ENCODE measurements at regions not wholly inside any gene's neighbourhood (a gene's known extent, or its start where the extent isn't known, plus 50 kb on each side); places are given as distances from the start of the nearest gene placed in this dataset.

GRCh38 chr7:54392935-54393334 is 149.2 kb upstream of the VSTM2A start:
- Histone ChIP-seq H3F3A (ENCODE audit: insufficient read depth, low read length) (no peaks in the 10 kb centered on the region), H3K79me2 (ENCODE audit: low read length) (no peaks in the 10 kb centered on the region), H3K4me3 (ENCODE audit: low read length) (no peak overlapping the region), H4K20me1 (ENCODE audit: insufficient read depth, low read length) (no peaks in the 10 kb centered on the region), H3K27ac (ENCODE audit: low read length) (no peak overlapping the region), H3K4me2 (ENCODE audit: low read depth, low read length) (no peak overlapping the region), H3K27me3 (replicated peaks; ENCODE audit: insufficient read depth, low read length) (no peaks in the 10 kb centered on the region), H3K9me2 (replicated peaks; ENCODE audit: insufficient read depth, low read length) (no peaks in the 10 kb centered on the region), H3K9me3 (replicated peaks; ENCODE audit: insufficient read depth, low read length) (no peaks in the 10 kb centered on the region), H3K4me1 (ENCODE audit: low read length) (no peaks in the 10 kb centered on the region), H3K36me3 (replicated peaks; ENCODE audit: insufficient read depth, low read length) (no peaks in the 10 kb centered on the region), H2AFZ (ENCODE audit: low read length) (no peak overlapping the region), H3K9ac (ENCODE audit: low read length) (no peak overlapping the region)
- no peak for DNase-seq
- TF ChIP-seq, protein P1, sequence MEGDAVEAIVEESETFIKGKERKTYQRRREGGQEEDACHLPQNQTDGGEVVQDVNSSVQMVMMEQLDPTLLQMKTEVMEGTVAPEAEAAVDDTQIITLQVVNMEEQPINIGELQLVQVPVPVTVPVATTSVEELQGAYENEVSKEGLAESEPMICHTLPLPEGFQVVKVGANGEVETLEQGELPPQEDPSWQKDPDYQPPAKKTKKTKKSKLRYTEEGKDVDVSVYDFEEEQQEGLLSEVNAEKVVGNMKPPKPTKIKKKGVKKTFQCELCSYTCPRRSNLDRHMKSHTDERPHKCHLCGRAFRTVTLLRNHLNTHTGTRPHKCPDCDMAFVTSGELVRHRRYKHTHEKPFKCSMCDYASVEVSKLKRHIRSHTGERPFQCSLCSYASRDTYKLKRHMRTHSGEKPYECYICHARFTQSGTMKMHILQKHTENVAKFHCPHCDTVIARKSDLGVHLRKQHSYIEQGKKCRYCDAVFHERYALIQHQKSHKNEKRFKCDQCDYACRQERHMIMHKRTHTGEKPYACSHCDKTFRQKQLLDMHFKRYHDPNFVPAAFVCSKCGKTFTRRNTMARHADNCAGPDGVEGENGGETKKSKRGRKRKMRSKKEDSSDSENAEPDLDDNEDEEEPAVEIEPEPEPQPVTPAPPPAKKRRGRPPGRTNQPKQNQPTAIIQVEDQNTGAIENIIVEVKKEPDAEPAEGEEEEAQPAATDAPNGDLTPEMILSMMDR (IDR thresholded peaks at IDR 0.05; ENCODE audit: low read length): no peak
- no peak for TF ChIP-seq EZH2phosphoT487 (IDR thresholded peaks at IDR 0.05; ENCODE audit: low read length)
- no peak for TF ChIP-seq EZH2 (optimal IDR thresholded peaks at IDR 0.05; ENCODE audit: low read depth, low read length)

- Histone ChIP-seq H3K79me2 (ENCODE audit: low read length) (no peaks in the 10 kb centered on the region), H3K4me3 (ENCODE audit: low read length) (no peak overlapping the region), H3K27me3 (replicated peaks; ENCODE audit: insufficient read depth, low read length) (no peaks in the 10 kb centered on the region), H4K20me1 (ENCODE audit: insufficient read depth, low read length) (no peaks in the 10 kb centered on the region), H3K9me3 (replicated peaks; ENCODE audit: insufficient read depth, low read length) (no peaks in the 10 kb centered on the region), H3K36me3 (replicated peaks; ENCODE audit: insufficient read depth, low read length) (no peaks in the 10 kb centered on the region), H3K4me1 (ENCODE audit: low read length) (no peaks in the 10 kb centered on the region), H2AFZ (ENCODE audit: low read length) (no peak overlapping the region), H3K9me2 (replicated peaks; ENCODE audit: insufficient read depth, low read length) (no peaks in the 10 kb centered on the region), H3K27ac (ENCODE audit: low read length) (no peak overlapping the region), H3K4me2 (ENCODE audit: low read depth, low read length) (no peak overlapping the region), H3K9ac (ENCODE audit: low read length) (no peak overlapping the region), H3F3A (ENCODE audit: insufficient read depth, low read length) (no peaks in the 10 kb centered on the region)
- no peak for TF ChIP-seq EZH2 (optimal IDR thresholded peaks at IDR 0.05; ENCODE audit: low read depth, low read length)
- no peak for TF ChIP-seq EZH2phosphoT487 (IDR thresholded peaks at IDR 0.05; ENCODE audit: low read length)
- TF ChIP-seq, protein P1 (IDR thresholded peaks at IDR 0.05; ENCODE audit: low read length): no peak
- no peak for DNase-seq
These were observed 147.3 kb upstream of the VSTM2A start for GRCh38 chr7:54394834-54395233.

DNA sequence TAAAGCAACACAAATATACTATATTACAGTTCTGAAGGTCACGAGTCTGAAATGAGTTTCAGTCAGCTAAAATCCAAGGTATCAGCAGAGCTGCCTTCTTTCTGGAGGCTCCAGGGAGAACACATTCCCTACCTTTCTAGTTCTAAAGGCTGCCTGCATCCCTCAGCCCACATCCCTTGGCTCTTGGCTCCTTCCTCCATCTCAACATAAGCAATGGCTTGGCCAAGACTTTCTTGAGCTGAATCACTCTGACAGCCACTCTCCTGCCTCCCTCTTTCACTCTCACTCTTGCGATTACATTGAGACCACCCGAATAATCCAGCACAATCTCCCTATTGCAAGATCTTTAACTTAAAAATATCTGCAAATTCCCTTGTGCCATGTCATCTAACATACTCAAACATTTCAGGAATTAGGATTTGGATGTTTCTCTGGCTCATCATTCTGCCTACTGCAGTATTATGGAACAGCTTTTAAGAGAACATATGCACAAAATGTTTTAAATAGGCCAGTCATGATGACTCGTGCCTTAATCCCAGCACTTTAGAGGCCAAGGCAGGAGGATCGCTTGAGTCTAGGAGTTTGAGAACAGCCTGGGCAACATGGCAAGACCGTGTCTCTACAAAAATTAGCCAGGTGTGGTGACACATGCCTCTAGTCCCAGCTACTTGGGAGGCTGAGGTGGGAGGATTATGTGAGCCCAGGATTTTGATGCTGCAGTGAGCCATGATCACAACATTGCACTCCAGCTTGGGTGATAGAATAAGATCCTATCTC is 144.2 kb upstream of the VSTM2A start:
- no peak overlapping the region for H2AFZ ChIP-seq (ENCODE audit: low read length)
- H3K27me3 ChIP-seq (replicated peaks; ENCODE audit: insufficient read depth, low read length): no peaks in the 10 kb centered on the region
- H3F3A ChIP-seq (ENCODE audit: insufficient read depth, low read length): no peaks in the 10 kb centered on the region
- no peak overlapping the region for H3K4me3 ChIP-seq (ENCODE audit: low read length)
- no peaks in the 10 kb centered on the region for H4K20me1 ChIP-seq (ENCODE audit: insufficient read depth, low read length)
- no peak for TF ChIP-seq EZH2 (optimal IDR thresholded peaks at IDR 0.05; ENCODE audit: low read depth, low read length)
- TF ChIP-seq, protein P1 (IDR thresholded peaks at IDR 0.05; ENCODE audit: low read length): no peak
- TF ChIP-seq EZH2phosphoT487 (IDR thresholded peaks at IDR 0.05; ENCODE audit: low read length): no peak
- no peaks in the 10 kb centered on the region for H3K9me3 ChIP-seq (replicated peaks; ENCODE audit: insufficient read depth, low read length)
- no peaks in the 10 kb centered on the region for H3K9me2 ChIP-seq (replicated peaks; ENCODE audit: insufficient read depth, low read length)
- no peak overlapping the region for H3K9ac ChIP-seq (ENCODE audit: low read length)
- DNase-seq: no peak
- no peaks in the 10 kb centered on the region for H3K36me3 ChIP-seq (replicated peaks; ENCODE audit: insufficient read depth, low read length)
- no peaks in the 10 kb centered on the region for H3K4me1 ChIP-seq (ENCODE audit: low read length)
- no peaks in the 10 kb centered on the region for H3K79me2 ChIP-seq (ENCODE audit: low read length)
- H3K27ac ChIP-seq (ENCODE audit: low read length): no peak overlapping the region
- H3K4me2 ChIP-seq (ENCODE audit: low read depth, low read length): no peak overlapping the region

Measured in MM.1S (cell line).